Esophagus squamous epithelium (tissue), 5 donors: ENCODE measurements at regions not wholly inside any gene's neighbourhood (a gene's known extent, or its start where the extent isn't known, plus 50 kb on each side); places are given as distances from the start of the nearest gene placed in this dataset.

ENCODE experiments used
- DNase-seq: peaks from one replicate; lab custom pipeline; 2025; lab: John Stamatoyannopoulos, UW
- H3K27ac ChIP-seq, 4 donors: fragments of 200-600 bp; sonication (generic); one replicate each; pipeline ENCODE4 v1.5.1; 2016 to 2019; ENCODE audit warnings: mild to moderate bottlenecking in 1 of 4
- H3K27me3 ChIP-seq, 4 donors: fragments of 200-600 bp; sonication (generic); 1 replicate in 3 of 4; 2 replicates in 1 of 4; pipeline versions ENCODE4 v1.5.1 to v1.6.0; 2017 to 2021; ENCODE audit warnings: antibody characterized with exemption in 1 of 4
- H3K36me3 ChIP-seq, 3 donors: fragments of 200-600 bp; sonication (generic); one replicate each; pipeline ENCODE4 v1.5.1; 2016 to 2019
- H3K4me1 ChIP-seq, 3 donors: fragments of 200-600 bp; sonication (generic); one replicate each; pipeline ENCODE4 v1.5.1; 2017 to 2019
- H3K4me3 ChIP-seq, 4 donors: fragments of 200-600 bp; sonication (generic); 1 replicate in 3 of 4; 2 replicates in 1 of 4; pipeline ENCODE4 v1.5.1; 2016 to 2019; ENCODE audit warnings: mild to moderate bottlenecking in 2 of 4, moderate library complexity in 1 of 4
- H3K9me3 ChIP-seq, 3 donors: fragments of 200-600 bp; sonication (generic); one replicate each; pipeline ENCODE4 v1.5.1; 2016 to 2019
- POLR2A ChIP-seq, 4 donors: fragments of 450-650 bp; IDR thresholded peaks; one replicate each; pipeline ENCODE4 v1.6.1; 2017; ENCODE audit warnings: antibody characterized with exemption in 4 of 4, mild to moderate bottlenecking in 4 of 4, moderate library complexity in 3 of 4
- WGBS, 2 donors: methylation state at CpG; one replicate each; pipeline ENCODE4 v1.1.5; 2018; 5-methylcytosine and 5-hydroxymethylcytosine counted together
- intact Hi-C: fragments of 100-400 bp; cut with DNase I; formaldehyde crosslinking; loops from one replicate; pipeline ENCODE4 v1.15.0; 2022
- TF ChIP-seq, protein P1 (sequence below), 6 experiments: fragments of 450-650 bp in 4 of 6; fragments of 200-600 bp in 2 of 6; sonication (generic) in 2 of 6; IDR thresholded peaks; one replicate each; pipeline ENCODE4 v1.5.1; 2016 to 2019; ENCODE audit warnings: antibody characterized with exemption in 6 of 6, mild to moderate bottlenecking in 4 of 6, moderate library complexity in 4 of 6
- donor health status: DM: yes; HTN: yes; CAD: no.

DNA sequence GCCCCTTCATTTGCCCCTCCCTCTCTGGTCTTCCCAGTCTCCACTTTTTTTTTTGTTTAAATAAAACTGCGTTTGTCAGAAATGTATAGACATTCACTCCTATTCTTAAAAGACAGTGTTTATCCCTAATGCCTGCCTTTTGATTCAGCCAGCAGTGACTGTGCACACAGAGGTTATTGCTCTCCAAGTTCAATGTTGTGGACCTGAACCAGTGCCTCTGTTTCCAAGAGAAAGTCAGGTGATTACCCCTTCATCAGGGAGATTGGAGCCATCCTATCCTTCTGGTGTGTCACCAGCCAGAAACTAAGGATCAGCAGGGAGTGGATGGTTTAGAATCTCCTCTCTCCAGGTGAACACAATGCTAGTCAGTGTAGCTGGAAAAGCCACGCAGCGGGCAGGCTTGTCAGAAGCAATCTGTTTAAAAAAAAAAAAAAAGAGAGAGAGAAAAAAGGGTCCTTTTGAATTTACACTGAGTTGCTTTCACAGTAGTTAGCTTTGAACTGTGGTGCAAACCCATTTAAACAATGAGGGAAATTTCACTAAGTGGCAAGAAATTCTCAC lies 167.5 kb upstream of the DMRT1 start:
- TF ChIP-seq, protein P1, sequence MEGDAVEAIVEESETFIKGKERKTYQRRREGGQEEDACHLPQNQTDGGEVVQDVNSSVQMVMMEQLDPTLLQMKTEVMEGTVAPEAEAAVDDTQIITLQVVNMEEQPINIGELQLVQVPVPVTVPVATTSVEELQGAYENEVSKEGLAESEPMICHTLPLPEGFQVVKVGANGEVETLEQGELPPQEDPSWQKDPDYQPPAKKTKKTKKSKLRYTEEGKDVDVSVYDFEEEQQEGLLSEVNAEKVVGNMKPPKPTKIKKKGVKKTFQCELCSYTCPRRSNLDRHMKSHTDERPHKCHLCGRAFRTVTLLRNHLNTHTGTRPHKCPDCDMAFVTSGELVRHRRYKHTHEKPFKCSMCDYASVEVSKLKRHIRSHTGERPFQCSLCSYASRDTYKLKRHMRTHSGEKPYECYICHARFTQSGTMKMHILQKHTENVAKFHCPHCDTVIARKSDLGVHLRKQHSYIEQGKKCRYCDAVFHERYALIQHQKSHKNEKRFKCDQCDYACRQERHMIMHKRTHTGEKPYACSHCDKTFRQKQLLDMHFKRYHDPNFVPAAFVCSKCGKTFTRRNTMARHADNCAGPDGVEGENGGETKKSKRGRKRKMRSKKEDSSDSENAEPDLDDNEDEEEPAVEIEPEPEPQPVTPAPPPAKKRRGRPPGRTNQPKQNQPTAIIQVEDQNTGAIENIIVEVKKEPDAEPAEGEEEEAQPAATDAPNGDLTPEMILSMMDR (IDR thresholded peaks at IDR 0.05) = no peak
- no peak for TF ChIP-seq POLR2A (IDR thresholded peaks at IDR 0.05)

DNA sequence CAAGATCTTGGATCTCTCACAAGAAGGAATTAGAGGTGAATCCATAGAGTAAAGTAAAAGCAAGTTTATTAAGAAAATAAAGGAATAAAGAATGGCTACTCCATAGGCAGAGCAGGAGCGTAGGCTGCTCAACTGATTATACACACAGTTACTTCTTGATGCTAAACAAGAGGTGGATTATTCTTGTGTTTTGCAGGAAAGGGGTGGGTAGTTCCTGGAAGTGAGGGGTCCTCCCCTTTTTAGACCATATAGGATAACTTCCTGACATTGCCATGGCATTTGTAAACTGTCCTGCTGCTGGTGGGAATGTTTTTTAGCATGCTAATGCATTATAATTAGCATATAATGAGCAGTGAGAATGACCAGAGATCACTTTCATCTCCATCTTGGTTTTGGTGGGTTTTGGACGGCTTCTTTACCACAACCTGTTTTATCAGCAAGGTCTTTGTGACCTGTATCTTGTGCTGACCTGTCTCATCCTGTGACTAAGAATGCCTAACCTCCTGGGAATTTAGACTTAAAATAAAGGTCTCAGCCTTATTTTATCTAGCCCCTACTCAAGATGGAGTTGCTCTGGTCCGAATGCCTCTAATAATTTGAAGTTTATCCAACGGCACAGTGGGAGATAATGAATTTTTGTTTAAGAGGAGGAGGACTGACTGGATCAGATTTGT lies 165.7 kb upstream of the DMRT1 start:
- no peaks in the 10 kb centered on the region for H3K27me3 ChIP-seq
- WGBS, 2 donors = 35 to 66% methylated on average over 4 of the region's 4 CpGs
- peak overlapping the region; percentile 72 to 87 (median 86) for H3K27ac ChIP-seq
- peaks cover 7 to 93% (median 52%) of the 10 kb centered on the region in 3 donors for H3K4me1 ChIP-seq
- TF ChIP-seq POLR2A (IDR thresholded peaks at IDR 0.05) = no peak
- TF ChIP-seq, protein P1 (IDR thresholded peaks at IDR 0.05) = no peak
- intact Hi-C loops = no loop called here
- no peak overlapping the region for H3K4me3 ChIP-seq
- DNase-seq = no peak
- H3K36me3 ChIP-seq = no peaks in the 10 kb centered on the region
- H3K9me3 ChIP-seq = no peaks in the 10 kb centered on the region

More for the DNA sequence above, 167.5 kb upstream of the DMRT1 start:
- H3K9me3 ChIP-seq = peaks cover 0 to 3% (median 0%) of the 10 kb centered on the region in 3 donors
- WGBS, 2 donors = 30 to 48% methylated on average over 3 of the region's 3 CpGs
- no peak for DNase-seq
- H3K4me1 ChIP-seq = peaks cover 7 to 83% (median 52%) of the 10 kb centered on the region in 3 donors
- H3K27ac ChIP-seq = peak overlapping the region; percentile 72 to 87 (median 80)
- H3K4me3 ChIP-seq = no peak overlapping the region
- no peaks in the 10 kb centered on the region for H3K27me3 ChIP-seq
- H3K36me3 ChIP-seq = no peaks in the 10 kb centered on the region
- intact Hi-C loops = no loop called here

DNA sequence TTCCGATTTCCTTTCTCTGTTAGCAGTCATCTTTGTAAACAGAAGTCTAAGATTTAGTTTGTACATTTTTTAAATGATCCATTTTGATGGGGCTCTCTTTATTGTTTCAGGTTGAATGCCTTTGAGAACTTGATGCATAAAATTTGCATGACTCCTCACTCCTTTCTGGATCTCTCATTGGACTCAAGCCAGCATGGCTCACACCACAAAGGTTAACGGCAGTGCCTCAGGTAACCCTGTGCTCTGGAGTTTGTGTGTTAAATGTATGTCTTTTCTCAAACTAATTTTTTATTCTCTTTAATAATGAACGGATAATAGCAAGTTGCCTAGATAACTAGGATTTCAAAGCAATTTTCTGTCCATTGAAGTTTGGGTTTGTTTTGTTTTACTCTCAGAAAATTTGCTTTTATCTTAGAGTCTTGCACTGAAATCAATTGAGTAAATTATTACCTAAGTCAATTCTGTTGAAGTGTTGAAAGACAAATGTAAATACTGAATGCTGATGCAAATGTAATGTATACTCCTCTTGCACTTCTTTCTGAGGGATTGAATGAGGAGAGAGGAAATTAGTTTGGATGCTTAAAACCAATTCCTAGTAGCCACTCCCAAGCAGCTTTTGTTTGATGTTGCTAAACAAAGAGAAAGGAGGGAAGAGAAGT lies 164.6 kb upstream of the DMRT1 start:
- Histone ChIP-seq H3K9me3 (no peaks in the 10 kb centered on the region), H3K36me3 (no peaks in the 10 kb centered on the region), H3K27me3 (no peaks in the 10 kb centered on the region), H3K27ac (peak overlapping the region; percentile 72 to 87 (median 86)), H3K4me1 (peaks cover 7 to 90% (median 52%) of the 10 kb centered on the region in 3 donors), H3K4me3 (peak overlapping the region; percentile 7 to 62 (median 36))
- 32 to 60% methylated on average over 3 of the region's 3 CpGs for WGBS, 2 donors
- no peak for DNase-seq
- no peak for TF ChIP-seq POLR2A (IDR thresholded peaks at IDR 0.05)
- TF ChIP-seq, protein P1 (IDR thresholded peaks at IDR 0.05) = no peak
- intact Hi-C loops = no loop called here

DNA sequence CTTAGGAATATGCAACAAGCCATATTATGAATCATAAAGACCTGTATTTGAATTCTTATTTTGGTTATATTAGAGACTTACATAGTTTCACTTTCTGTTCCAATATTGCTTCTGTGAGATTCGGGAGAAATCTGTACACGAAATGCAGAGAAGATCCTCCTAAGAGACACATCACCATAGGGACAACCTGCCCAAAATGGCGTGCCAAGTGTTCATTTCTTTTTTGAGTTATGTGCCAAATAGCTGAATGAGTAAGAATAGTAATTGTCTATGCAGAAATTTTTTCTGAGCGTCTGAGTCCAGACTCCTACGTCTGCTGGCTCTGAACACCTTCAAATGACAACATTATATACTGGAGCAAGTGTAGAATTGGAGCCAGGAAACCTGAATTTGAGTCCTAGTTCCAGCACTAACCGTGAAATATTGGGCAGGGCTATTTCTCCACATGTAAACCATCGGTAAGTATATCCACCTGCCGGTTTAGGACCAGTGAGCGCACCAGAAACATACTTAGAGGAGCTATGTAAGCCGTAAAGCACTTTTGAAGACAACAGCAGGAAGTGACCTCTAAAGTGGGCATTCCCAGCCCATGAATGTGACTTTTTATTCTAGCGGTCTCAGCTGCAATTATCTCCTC lies 163.9 kb upstream of the DMRT1 start:
- DNase-seq = no peak
- H3K9me3 ChIP-seq = no peaks in the 10 kb centered on the region
- intact Hi-C loops = no loop called here
- no peaks in the 10 kb centered on the region for H3K27me3 ChIP-seq
- H3K27ac ChIP-seq = peak overlapping the region; percentile 72 to 87 (median 86)
- H3K4me1 ChIP-seq = peaks cover 7 to 86% (median 49%) of the 10 kb centered on the region in 3 donors
- H3K36me3 ChIP-seq = no peaks in the 10 kb centered on the region
- TF ChIP-seq, protein P1 (IDR thresholded peaks at IDR 0.05) = no peak
- no peak for TF ChIP-seq POLR2A (IDR thresholded peaks at IDR 0.05)
- peak overlapping the region; percentile 7 to 62 (median 36) for H3K4me3 ChIP-seq
- 25 to 30% methylated on average over 11 of the region's 11 CpGs for WGBS, 2 donors
